Activated CD8-positive, alpha-beta memory T cell treated with anti-CD3 and anti-CD28 coated beads, Interleukin-2, amount 10 ng/mL, durations not matched to agents 7 days and 5 days (primary cell): ENCODE measurements at regions not wholly inside any gene's neighbourhood (a gene's known extent, or its start where the extent isn't known, plus 50 kb on each side); places are given as distances from the start of the nearest gene placed in this dataset.
"Not testable (repeated sequence)": the region's sequence is repeated elsewhere in the genome, so short reads cannot be mapped to it uniquely, and the experiment has no call there.

Source experiments
- ATAC-seq: fragments of 150-1000 bp; cut with Tn5 transposase; one replicate; pipeline ENCODE4 v1.10.0; 2021; ENCODE audit warnings: moderate library complexity
- CTCF ChIA-PET: fragments of 350-600 bp; sonication (Branson Sonifier 250); formaldehyde crosslinking; loops from one replicate; lab custom pipeline; 2021; ENCODE audit warnings: antibody characterized with exemption; lab: Charles Lee
- DNase-seq: peaks from one replicate; pipeline ENCODE4 v3.0.0-alpha.2; 2020
- H3K27ac Mint-ChIP-seq: one replicate; pipeline ENCODE4 v1.8.0; 2021; ENCODE audit warnings: mild to moderate bottlenecking, mixed read lengths
- H3K27me3 Mint-ChIP-seq: one replicate; pipeline ENCODE4 v1.8.0; 2021; ENCODE audit warnings: mixed read lengths
- H3K36me3 Mint-ChIP-seq: one replicate; pipeline ENCODE4 v1.8.0; 2021; ENCODE audit warnings: mild to moderate bottlenecking, mixed read lengths
- H3K4me1 Mint-ChIP-seq: one replicate; pipeline ENCODE4 v1.8.0; 2021; ENCODE audit warnings: mixed read lengths
- H3K4me3 Mint-ChIP-seq: one replicate; pipeline ENCODE4 v1.8.0; 2021; ENCODE audit warnings: mild to moderate bottlenecking, moderate library complexity, mixed read lengths
- H3K9me3 Mint-ChIP-seq: one replicate; pipeline ENCODE4 v1.8.0; 2022; ENCODE audit warnings: low read depth, mixed read lengths

DNA sequence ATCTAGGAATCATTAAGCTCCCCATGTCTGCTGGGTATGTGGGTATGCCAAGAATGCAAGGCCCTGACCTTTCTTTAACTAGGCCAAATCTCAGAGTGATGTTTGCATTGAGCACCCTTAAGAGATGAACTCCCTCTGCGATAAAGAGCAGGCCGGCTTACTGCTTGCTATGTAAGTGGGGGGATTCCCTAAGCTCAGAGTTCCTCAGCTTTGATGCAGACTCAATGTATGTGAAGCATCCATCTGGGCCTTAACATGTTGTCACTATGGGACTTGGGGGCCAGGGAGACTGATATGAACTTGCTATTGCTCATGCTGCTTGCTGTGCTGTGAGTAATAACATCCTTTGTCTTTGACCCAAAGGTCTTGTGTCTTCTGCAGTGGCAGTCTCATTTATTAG lies 149.7 kb downstream of the C12orf75 start:
- DNase-seq = no peak
- H3K9me3 Mint-ChIP-seq = no peaks in the 10 kb centered on the region
- CTCF ChIA-PET = interaction anchor here (0.9 kb wide), 1 partner anchor 23 kb away, joined by 3 read pairs; no protein-coding TSS in a partner anchor
- no peak overlapping the region for H3K4me3 Mint-ChIP-seq
- H3K27ac Mint-ChIP-seq = no peak overlapping the region
- no peaks in the 10 kb centered on the region for H3K36me3 Mint-ChIP-seq
- peaks cover 10% of the 10 kb centered on the region for H3K27me3 Mint-ChIP-seq
- H3K4me1 Mint-ChIP-seq = peaks cover 10% of the 10 kb centered on the region
- ATAC-seq = no peak

DNA sequence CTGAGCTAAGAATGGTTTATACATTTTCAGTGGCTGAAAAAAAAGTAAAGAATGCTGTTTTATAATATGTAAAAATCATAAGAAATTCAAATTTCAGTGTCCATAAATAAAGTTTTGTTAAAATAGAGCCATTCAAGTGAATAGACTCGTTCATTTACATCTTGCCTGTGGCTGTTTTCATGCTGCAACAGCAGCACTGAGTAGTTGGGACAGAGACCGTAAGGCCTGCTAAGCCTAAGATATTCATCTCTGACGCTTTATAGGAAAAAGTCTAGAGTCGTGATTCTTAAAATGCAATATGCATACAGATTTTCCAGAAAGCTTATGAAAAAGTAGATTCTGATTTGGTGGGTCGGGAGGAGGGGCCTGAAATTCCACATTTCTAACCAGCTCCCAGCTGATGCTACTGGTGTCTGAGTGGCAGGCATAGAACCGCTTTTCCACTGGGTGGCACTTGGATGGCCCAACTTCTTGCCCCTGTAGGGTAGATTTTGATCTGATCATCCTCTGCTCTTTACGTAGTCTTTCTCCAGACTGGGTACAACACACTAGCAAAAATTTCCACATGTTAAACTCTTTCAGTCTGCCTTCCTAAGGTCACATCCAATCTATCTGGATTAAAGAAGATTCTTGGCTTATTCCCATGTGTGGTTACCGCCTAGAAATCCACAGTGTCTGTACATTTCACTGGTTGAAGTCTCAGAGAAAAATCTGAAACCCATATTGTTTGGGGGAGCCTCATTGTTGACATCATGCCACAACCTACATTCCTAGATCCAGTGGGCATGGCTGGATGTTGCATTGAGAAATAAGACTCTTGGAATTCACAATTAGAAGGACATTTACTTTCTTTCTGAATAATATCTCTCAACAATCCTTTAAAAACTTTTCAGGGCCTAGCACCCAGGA lies 151.2 kb downstream of the C12orf75 start:
- H3K4me3 Mint-ChIP-seq = no peak overlapping the region
- no peaks in the 10 kb centered on the region for H3K9me3 Mint-ChIP-seq
- ATAC-seq (no peak), DNase-seq (no peak)
- peaks cover 3% of the 10 kb centered on the region for H3K4me1 Mint-ChIP-seq
- H3K36me3 Mint-ChIP-seq = no peaks in the 10 kb centered on the region
- peaks cover 7% of the 10 kb centered on the region for H3K27me3 Mint-ChIP-seq
- CTCF ChIA-PET = no interaction called here
- no peak overlapping the region for H3K27ac Mint-ChIP-seq

DNA sequence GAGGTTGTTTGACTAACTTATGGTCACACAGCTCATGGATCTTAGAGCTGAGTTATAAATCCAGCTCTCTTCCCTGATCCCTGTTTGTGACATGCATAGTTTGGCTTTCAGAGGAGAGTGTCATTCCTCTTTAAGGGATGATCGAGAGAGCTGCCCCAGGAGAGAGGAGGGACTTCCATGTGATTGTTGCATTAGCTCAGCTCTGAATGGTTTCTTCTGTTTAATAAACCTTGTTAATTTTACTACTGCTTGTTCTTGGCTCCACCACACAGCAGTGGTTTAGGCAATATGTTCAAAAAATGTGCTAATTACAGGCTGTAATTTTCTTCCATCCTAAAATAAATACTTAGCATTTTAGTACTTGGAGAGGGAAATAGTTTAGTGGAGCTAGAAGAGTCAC lies 152.5 kb downstream of the C12orf75 start:
- ATAC-seq (no peak), DNase-seq (no peak)
- no peak overlapping the region for H3K27ac Mint-ChIP-seq
- H3K36me3 Mint-ChIP-seq = no peaks in the 10 kb centered on the region
- H3K27me3 Mint-ChIP-seq = peaks cover 7% of the 10 kb centered on the region
- no peaks in the 10 kb centered on the region for H3K9me3 Mint-ChIP-seq
- CTCF ChIA-PET = no interaction called here
- no peaks in the 10 kb centered on the region for H3K4me1 Mint-ChIP-seq
- H3K4me3 Mint-ChIP-seq = no peak overlapping the region

DNA sequence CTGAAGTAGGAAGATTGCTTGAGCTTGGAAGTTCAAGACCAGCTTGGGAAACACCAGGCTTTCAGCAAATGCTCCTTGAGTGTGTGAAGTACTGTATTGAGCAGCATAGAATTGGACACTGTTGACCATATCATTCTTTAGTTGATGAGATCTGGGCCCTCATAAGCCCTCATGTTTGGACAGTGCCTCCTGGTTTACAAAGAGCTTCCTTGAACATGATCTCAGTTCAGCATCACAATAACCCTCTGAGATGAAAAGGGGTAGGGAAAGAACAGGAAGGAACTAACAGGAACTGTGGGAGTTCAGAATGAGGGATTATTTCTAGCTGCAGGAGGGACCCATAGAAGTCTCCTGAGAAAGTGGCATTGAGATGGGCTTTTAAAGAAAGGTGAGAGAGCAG lies 153.2 kb downstream of the C12orf75 start:
- no peaks in the 10 kb centered on the region for H3K9me3 Mint-ChIP-seq
- CTCF ChIA-PET = no interaction called here
- DNase-seq (no peak), ATAC-seq (no peak)
- H3K36me3 Mint-ChIP-seq = no peaks in the 10 kb centered on the region
- H3K27ac Mint-ChIP-seq = no peak overlapping the region
- no peak overlapping the region for H3K4me3 Mint-ChIP-seq
- no peaks in the 10 kb centered on the region for H3K4me1 Mint-ChIP-seq
- H3K27me3 Mint-ChIP-seq = peaks cover 7% of the 10 kb centered on the region

DNA sequence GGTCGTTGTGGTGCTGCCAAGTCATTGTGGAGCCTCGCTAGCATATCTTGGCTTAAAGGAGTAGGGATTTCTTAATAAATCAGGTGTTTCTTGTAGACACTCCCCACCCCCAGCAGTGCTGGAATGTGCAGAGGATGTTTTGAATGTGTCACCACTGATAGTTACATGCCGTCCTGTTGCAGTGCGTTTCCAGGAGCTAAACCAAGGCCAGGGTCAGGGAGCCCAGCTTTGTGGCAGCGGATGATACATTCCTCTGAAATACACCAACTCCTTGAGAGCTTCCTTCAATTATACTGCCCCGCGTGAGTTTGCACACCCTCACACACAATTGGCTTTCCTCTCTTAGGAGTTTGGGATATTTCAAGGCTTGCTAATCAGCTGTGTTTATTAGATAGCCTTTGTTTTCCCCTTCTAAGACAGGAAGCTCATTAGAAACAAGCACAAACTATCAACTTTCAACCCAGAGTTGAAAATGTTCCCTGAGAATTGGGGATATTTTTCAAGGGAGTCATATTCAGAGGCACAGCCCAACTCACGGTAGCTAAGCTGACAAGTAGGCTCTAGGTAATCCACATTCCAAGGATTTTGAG lies 154.9 kb downstream of the C12orf75 start:
- no peak for DNase-seq
- Mint-ChIP-seq H3K36me3 (no peaks in the 10 kb centered on the region), H3K4me1 (no peaks in the 10 kb centered on the region), H3K27me3 (peaks cover 7% of the 10 kb centered on the region), H3K27ac (no peak overlapping the region), H3K9me3 (no peaks in the 10 kb centered on the region), H3K4me3 (no peak overlapping the region)
- CTCF ChIA-PET = no interaction called here
- ATAC-seq = no peak

DNA sequence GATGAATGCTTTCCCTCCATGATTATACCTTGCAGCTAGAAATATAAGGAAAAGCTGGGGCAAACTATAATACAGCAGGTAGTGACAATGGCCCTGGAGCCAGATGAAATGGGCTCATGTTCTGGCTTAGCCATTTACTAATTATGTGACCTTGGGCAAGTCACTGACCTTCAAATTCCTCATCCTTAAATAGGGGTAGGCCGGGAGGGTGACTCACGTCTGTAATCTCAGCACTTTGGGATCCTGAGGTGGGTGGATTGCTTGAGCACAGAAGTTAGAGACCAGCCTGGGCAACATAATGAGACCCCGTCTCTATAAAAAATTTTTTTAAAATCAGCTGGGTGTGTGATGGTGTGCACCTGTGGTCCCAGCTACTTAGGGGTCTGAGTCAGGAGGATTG lies 155.4 kb downstream of the C12orf75 start:
- CTCF ChIA-PET = no interaction called here
- Mint-ChIP-seq H3K4me3 (no peak overlapping the region), H3K4me1 (no peaks in the 10 kb centered on the region), H3K36me3 (no peaks in the 10 kb centered on the region), H3K27ac (no peak overlapping the region), H3K27me3 (peaks cover 7% of the 10 kb centered on the region), H3K9me3 (no peaks in the 10 kb centered on the region)
- DNase-seq (no peak), ATAC-seq (no peak)

DNA sequence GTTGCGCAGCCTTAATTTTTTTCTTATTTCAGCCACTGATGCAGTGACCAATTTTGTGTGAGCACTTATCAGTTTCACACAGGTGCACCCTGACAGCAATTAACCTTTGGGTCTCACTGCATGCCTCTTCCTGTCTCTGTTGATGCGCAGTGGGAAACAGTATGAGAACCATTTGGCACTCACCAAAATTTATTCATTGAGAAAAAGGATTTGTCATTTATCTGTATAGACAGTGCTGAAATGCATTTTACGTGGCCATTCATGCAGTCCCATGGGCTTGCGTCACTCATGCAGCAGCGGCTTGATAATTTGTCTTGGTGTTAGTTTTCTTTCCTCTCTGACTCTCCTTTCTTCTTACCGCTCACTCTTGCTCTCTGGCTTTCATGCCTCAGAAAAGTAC lies 157.5 kb downstream of the C12orf75 start:
- CTCF ChIA-PET = no interaction called here
- no peak for ATAC-seq
- DNase-seq = no peak
- Mint-ChIP-seq H3K9me3 (no peaks in the 10 kb centered on the region), H3K27ac (no peak overlapping the region), H3K27me3 (peaks cover 7% of the 10 kb centered on the region), H3K4me1 (no peaks in the 10 kb centered on the region), H3K4me3 (no peak overlapping the region), H3K36me3 (no peaks in the 10 kb centered on the region)

DNA sequence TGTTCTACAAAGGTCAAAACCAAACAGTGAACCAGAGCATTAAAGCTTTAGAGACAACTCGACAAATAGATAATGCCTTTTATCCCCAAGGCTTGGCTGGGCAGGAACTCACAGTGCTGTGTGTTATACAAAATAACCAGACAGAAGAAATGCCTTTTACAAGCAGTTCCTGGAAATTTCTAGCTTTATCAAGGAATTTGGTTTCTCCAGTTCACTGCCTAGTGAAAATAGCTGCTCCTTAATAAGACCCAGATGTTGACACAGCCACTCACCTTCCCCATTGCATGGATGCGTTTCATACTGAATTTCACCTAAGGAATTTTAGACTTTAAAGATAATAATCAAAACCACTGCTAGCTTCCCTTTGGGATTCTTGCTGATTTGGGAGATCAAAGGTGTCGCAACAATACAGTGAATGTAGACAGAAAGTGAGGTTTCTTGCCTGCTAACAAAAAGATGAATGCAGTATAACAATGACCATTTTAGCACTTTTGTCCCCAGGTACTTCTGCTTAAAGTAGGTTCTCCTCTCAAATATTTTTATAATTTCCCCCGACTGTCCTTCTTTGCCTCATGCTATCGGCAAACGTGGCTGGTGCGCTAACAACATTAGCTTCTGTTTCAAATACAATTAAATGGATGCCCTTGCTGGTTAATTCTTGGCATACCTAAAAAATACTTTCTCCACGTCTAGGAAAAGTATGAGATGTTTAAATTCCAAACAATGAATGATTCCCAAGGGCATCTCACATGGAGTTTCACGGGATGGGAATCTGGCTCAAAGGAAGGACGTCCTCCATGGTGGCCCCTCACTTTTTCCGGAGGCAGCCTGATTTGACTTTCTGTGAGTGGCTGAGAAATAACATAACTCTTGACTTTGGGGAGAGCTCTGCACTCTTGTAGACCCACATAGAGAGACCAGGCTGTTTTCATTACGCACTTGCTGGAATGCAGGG lies 162.4 kb downstream of the C12orf75 start:
- peaks cover 1% of the 10 kb centered on the region for H3K36me3 Mint-ChIP-seq
- CTCF ChIA-PET = no interaction called here
- ATAC-seq = no peak
- no peak overlapping the region for H3K4me3 Mint-ChIP-seq
- H3K27me3 Mint-ChIP-seq = peaks cover 4% of the 10 kb centered on the region
- no peak for DNase-seq
- no peak overlapping the region for H3K27ac Mint-ChIP-seq
- H3K4me1 Mint-ChIP-seq = no peaks in the 10 kb centered on the region
- H3K9me3 Mint-ChIP-seq = peaks cover 4% of the 10 kb centered on the region

DNA sequence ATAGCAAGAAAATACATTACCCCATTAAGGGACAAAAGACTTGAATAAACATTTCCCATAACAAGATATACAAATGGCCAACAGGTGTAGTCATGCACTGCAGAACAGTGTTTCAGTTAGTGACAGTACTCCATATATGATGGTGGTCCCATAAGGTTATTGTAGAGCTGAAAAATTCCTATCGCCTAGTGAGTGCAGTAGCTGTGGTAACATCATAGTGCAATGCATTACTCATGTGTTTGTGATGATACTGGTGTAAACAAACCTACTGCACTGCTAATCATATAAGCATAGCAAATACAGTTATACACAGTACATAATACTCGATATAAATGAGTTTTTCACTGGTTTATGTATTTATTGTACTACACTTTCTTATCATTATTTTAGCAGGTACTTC lies 168.7 kb downstream of the C12orf75 start:
- DNase-seq = no peak
- Mint-ChIP-seq H3K4me3 (no peak overlapping the region), H3K9me3 (peaks cover 4% of the 10 kb centered on the region), H3K27ac (no peak overlapping the region), H3K4me1 (no peaks in the 10 kb centered on the region), H3K36me3 (peaks cover 1% of the 10 kb centered on the region), H3K27me3 (peaks cover 16% of the 10 kb centered on the region)
- ATAC-seq = no peak
- CTCF ChIA-PET = no interaction called here

DNA sequence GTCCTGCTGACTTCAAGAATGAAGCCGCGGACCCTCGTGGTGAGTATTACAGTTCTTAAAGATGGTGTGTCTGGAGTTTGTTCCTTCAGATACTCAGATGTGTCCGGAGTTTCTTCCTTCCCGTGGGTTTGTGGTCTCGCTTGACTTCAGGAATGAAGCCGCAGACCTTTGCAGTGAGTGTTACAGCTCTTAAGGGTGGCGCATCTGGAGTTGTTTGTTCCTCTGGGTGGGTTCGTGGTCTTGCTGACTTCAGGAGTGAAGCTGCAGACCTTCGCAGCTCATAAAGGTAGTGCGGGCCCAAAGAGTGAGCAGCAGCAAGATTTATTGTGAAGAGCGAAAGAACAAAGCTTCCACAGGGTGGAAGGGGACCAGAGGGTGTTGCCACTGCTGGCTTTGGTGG lies 170.2 kb downstream of the C12orf75 start:
- H3K4me3 Mint-ChIP-seq, H3K4me1 Mint-ChIP-seq, ATAC-seq, H3K9me3 Mint-ChIP-seq, CTCF ChIA-PET, H3K27ac Mint-ChIP-seq, DNase-seq, H3K36me3 Mint-ChIP-seq: not testable (repeated sequence)
- H3K27me3 Mint-ChIP-seq = peaks cover 19% of the 10 kb centered on the region

DNA sequence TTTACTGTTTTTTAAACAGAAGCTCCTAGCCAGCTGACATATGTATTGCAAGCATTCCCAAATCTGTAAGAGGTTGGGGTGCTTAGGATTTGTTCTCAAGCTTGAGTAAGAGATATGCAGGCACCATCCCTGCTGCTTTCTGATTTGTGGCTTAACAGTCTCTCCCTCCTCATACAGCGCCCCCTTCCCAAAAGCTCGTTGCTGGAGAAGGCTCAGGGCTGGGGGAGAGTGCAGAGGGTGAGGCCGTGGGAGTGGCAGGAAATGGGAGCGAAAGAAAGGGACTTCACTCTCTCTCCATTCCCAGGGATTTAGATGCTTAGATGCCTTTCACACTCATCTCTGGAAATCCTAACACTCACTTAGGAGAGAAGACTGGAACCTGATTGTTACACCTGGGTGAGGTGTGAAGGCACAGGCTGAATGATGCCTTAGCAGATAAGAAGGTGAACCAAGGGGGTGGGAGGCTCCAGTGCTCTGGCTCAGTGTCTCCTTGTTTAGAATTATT lies 172.0 kb downstream of the C12orf75 start:
- Mint-ChIP-seq H3K4me3 (no peak overlapping the region), H3K9me3 (no peaks in the 10 kb centered on the region), H3K27me3 (peaks cover 24% of the 10 kb centered on the region), H3K27ac (no peak overlapping the region), H3K36me3 (no peaks in the 10 kb centered on the region), H3K4me1 (no peaks in the 10 kb centered on the region)
- CTCF ChIA-PET = no interaction called here
- DNase-seq (no peak), ATAC-seq (no peak)

DNA sequence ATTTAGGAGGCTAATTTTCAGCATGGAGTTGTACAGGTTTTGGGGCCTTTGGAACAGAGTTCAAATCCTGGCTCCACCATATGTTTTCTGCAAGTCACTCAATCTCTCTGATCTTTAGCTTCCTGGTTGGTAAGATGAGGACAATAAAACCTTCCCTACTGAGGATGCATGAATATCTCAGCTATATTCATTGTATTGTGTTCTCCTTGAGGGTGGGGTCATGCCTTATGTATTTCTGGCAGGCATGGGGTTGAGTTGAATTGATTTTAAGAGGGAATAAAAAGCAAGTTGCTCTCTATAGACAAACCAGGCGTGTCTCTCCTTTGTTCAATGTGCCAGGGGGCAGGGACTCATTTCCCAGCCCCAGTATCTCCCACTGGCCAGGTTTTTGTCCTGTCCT lies 173.1 kb downstream of the C12orf75 start:
- no peak for DNase-seq
- no peaks in the 10 kb centered on the region for H3K4me1 Mint-ChIP-seq
- H3K9me3 Mint-ChIP-seq = no peaks in the 10 kb centered on the region
- H3K4me3 Mint-ChIP-seq = no peak overlapping the region
- H3K36me3 Mint-ChIP-seq = no peaks in the 10 kb centered on the region
- CTCF ChIA-PET = no interaction called here
- ATAC-seq = no peak
- peaks cover 24% of the 10 kb centered on the region for H3K27me3 Mint-ChIP-seq
- H3K27ac Mint-ChIP-seq = no peak overlapping the region

DNA sequence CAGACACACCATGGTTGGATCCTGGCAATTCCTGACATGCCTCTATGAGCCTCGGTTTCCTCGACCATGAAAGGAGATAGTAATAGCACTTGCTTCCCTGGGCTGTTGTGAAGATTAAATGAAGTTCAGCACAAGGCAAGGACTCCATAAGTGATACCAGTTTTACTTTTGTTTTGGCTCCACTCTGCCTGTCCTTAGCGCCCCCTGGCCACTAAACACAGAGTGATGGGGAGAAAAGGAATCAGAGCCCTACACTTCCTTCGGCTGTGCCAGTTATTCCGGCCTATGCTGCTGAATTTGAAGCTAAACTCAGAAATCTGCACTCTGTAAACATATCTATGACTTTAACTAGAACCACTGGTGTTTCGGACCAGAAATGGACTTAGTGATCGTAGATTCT lies 173.8 kb downstream of the C12orf75 start:
- no peaks in the 10 kb centered on the region for H3K4me1 Mint-ChIP-seq
- DNase-seq = no peak
- H3K4me3 Mint-ChIP-seq = no peak overlapping the region
- H3K27ac Mint-ChIP-seq = no peak overlapping the region
- peaks cover 28% of the 10 kb centered on the region for H3K27me3 Mint-ChIP-seq
- H3K36me3 Mint-ChIP-seq = no peaks in the 10 kb centered on the region
- no peak for ATAC-seq
- no peaks in the 10 kb centered on the region for H3K9me3 Mint-ChIP-seq
- CTCF ChIA-PET = no interaction called here
